Activated CD4-positive, alpha-beta T cell treated with anti-CD3 and anti-CD28 coated beads, Interleukin-2, Interleukin-4, amounts not matched to agents 100 ng/mL and 50 ng/mL, durations not matched to agents 16 hours and 8 hours (primary cell): ENCODE measurements at regions not wholly inside any gene's neighbourhood (a gene's known extent, or its start where the extent isn't known, plus 50 kb on each side); places are given as distances from the start of the nearest gene placed in this dataset.
"Not testable (repeated sequence)": the region's sequence is repeated elsewhere in the genome, so short reads cannot be mapped to it uniquely, and the experiment has no call there.

Experiments
- DNase-seq: peaks from one replicate; pipeline ENCODE4 v3.0.0-alpha.2; 2020; ENCODE audit warnings: low spot score

DNA sequence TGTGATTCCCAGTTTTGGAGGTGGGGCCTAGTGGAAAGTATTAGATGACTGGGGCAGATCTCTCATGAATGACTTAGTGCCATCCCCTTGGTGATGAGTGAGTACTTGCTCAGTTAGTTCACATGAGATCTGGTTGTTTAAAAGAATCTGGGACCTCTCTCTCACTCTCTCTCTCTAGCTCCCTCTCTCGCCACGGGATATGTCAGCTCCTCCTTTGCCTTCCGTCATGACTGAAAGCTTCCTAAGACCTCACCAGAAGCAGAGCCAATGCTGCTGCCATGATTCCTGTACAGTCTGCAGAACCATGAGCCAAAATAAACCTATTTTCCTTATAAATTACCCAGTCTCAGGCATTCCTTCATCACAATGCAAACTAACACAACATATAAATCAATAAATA, 176.7 kb downstream of the PRELID2 start:
- no peak for DNase-seq

- DNase-seq: not testable (repeated sequence)
These were observed 182.4 kb downstream of the PRELID2 start for GRCh38 chr5:145652700-145653099.

DNA sequence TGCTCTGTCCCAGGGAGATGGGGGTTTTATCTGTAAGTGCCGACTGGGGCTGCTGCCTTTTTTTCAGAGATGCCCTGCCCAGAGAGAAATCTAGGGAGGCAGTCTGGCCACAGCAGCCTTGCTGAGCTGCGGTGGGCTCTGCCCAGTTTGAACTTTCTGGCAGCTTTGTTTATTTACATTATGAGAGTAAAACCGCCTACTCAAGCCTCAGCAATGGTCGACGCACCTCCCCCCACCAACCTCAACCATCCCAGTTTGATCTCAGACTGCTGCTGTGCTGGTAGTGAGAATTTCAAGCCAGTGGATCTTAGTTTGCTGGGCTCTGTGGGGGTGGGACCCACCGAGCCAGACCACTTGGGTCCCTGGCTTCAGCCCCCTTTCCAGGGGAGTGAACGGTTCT, 188.0 kb downstream of the PRELID2 start:
- not testable (repeated sequence) for DNase-seq

GRCh38 chr5:145643214-145643613, 191.9 kb downstream of the PRELID2 start:
- DNase-seq: not testable (repeated sequence)

DNA sequence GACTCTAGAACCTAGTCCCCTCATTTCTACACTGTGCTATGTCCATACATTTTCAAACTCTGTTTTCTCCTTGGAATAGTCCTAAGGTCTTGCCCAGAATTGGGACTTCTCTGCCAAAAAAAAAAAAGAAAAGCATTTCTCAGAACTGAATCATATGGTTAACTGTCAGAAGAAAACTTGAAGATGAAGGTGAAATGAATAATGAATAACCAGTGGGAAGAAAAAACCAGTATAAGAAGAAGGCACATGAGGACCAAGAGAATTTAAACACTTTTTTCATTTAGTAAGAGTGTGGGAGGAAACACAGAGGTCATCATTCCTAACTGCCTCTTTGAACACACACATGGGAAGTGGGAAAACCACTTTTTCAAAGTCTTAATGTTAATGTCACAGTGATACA, 197.7 kb downstream of the PRELID2 start:
- DNase-seq: no peak

- DNase-seq: no peak
These were observed 198.8 kb downstream of the PRELID2 start for GRCh38 chr5:145636371-145636770.

DNA sequence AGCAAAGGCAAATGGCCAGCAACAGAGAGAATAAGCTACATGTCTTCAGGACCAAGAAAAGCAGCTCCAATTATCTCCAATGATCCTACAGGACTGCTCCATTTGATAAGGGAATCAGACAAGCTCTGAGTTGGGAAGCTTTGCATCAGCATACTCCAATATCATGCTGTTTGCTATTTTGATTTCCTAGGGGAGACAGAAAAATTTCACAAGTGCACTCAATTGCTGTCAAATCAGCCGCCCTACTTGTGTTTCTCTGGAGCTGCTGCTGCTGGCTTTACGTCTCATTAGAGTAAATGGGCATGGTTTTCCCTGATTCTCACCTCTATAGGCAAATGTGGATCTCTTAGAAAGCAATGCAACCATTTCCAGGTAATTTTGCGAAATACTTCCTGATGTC, 201.7 kb downstream of the PRELID2 start:
- DNase-seq: no peak

GRCh38 chr5:145632701-145633100, 202.4 kb downstream of the PRELID2 start:
- DNase-seq: no peak

GRCh38 chr5:145629047-145629446, 206.1 kb downstream of the PRELID2 start:
- DNase-seq: no peak

GRCh38 chr5:145628525-145628924, 206.6 kb downstream of the PRELID2 start:
- DNase-seq: no peak

DNA sequence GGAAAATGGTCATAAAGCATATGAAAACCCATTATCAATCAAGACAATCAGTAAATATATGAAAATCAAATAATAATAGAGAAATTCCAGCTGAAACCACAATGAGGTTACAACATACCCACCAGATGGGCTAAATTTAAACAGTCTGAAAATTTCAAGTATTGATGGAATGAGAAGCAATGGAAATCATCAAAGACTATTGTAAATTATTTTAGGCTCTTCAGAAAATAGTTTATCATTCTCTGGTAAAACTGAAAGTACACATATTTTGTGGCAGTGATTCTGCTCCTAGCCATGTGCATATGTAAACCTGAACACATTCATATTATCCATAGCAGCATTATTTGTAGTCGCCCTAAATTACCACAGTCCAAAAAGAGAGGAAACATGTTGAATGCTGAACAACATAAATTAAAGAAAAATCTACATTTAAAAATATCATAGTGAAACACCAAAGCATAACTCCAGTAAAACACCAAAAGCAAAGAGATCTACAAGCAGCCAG, 215.3 kb downstream of the PRELID2 start:
- no peak for DNase-seq

GRCh38 chr5:145616739-145617138, 218.4 kb downstream of the PRELID2 start:
- DNase-seq: not testable (repeated sequence)

DNA sequence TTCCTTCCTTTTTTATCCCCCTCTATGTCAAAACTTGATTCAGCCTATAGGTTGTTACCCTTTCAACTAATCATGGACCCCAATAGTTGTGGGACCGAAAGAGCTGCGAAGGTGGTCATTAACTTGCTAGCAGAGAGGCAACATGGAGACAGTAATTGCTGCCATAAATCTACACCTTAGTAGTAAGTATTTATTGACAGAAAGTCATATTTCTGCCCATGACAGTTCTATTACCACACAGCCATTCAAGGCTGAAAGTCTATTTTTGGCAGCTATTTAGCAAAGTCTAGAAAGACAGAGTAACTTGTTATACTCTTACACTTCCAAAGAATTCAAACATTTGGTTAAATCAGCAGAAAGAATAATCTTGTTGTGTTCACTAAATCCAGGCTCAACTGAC, 236.2 kb downstream of the PRELID2 start:
- no peak for DNase-seq

GRCh38 chr5:145598184-145598583, 237.0 kb downstream of the PRELID2 start:
- DNase-seq: no peak

GRCh38 chr5:145591578-145591977, 243.6 kb downstream of the PRELID2 start:
- DNase-seq: no peak

DNA sequence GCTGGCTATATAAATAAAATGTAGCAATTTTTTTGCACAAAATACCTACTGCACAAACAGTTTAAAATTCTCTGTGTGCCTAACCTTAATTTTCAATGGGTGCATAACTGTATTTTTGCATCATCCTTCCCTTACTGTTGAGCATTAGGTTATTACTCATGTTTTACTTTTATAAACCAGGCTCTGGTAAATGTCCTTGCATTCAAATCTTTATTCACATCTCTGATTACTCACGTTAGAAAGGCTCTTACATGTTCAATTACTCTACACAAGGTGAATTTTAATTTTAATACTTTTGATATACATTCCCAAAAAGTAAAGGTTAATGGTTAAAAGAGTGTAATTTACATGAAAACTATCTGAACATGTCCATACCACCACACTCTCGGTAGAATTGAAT, 246.1 kb downstream of the PRELID2 start:
- no peak for DNase-seq

GRCh38 chr5:145588558-145588957, 246.6 kb downstream of the PRELID2 start:
- DNase-seq: no peak

- DNase-seq: no peak
These were observed 247.0 kb downstream of the PRELID2 start for GRCh38 chr5:145588113-145588512.

- peak; percentile 57 for DNase-seq
These were observed 247.4 kb downstream of the PRELID2 start for GRCh38 chr5:145587710-145588109.

- no peak for DNase-seq
These were observed 247.9 kb downstream of the PRELID2 start for GRCh38 chr5:145587308-145587672.

- DNase-seq: no peak
These were observed 248.4 kb downstream of the PRELID2 start for GRCh38 chr5:145586661-145587307.

GRCh38 chr5:145585443-145586148, 249.5 kb downstream of the PRELID2 start:
- no peak for DNase-seq

DNA sequence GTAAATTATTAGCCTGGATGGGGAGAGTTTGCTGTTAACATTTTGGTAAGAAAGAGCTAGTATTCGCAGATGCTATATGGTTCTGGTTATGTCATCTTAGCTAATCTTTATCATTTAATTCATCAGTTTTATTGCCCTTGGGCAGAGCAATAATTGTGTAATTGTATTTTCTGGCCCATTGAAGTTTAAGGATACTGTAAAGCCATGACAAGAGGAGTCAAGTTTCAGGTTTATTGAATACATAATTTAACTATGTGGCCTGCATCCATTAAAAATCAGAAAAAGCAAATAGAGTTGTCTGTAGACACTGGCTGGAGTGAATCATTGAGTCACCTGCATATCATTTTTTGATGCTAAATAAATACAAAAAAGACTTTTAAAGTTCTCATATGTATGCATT, 255.8 kb downstream of the PRELID2 start:
- no peak for DNase-seq
